CD4-positive, alpha-beta T cell treated with Interleukin-4 for 4 hours (primary cell): ENCODE measurements at regions not wholly inside any gene's neighbourhood (a gene's known extent, or its start where the extent isn't known, plus 50 kb on each side); places are given as distances from the start of the nearest gene placed in this dataset.

Experiments
- DNase-seq: peaks from one replicate; pipeline ENCODE4 v3.0.0-alpha.2; 2020

- DNase-seq = no peak
These were observed 1034.4 kb upstream of the NR2F2 start for GRCh38 chr15:95295896-95296625.

GRCh38 chr15:95296643-95297042, 1033.9 kb upstream of the NR2F2 start:
- DNase-seq = no peak

GRCh38 chr15:95298729-95299128, 1031.8 kb upstream of the NR2F2 start:
- no peak for DNase-seq

GRCh38 chr15:95300958-95301357, 1029.5 kb upstream of the NR2F2 start:
- DNase-seq = no peak

GRCh38 chr15:95302206-95302605, 1028.3 kb upstream of the NR2F2 start:
- DNase-seq = no peak

GRCh38 chr15:95302809-95303208, 1027.7 kb upstream of the NR2F2 start:
- DNase-seq = no peak

GRCh38 chr15:95303713-95304112, 1026.8 kb upstream of the NR2F2 start:
- no peak for DNase-seq

- DNase-seq = no peak
These were observed 1026.2 kb upstream of the NR2F2 start for GRCh38 chr15:95304151-95304946.

- no peak for DNase-seq
These were observed 1025.5 kb upstream of the NR2F2 start for GRCh38 chr15:95304947-95305400.

- no peak for DNase-seq
These were observed 1023.4 kb upstream of the NR2F2 start for GRCh38 chr15:95307115-95307514.

- no peak for DNase-seq
These were observed 1011.3 kb upstream of the NR2F2 start for GRCh38 chr15:95319242-95319641.

- DNase-seq = no peak
These were observed 1006.7 kb upstream of the NR2F2 start for GRCh38 chr15:95323796-95324195.

GRCh38 chr15:95324656-95325055, 1005.8 kb upstream of the NR2F2 start:
- DNase-seq = no peak

- DNase-seq = no peak
These were observed 1004.6 kb upstream of the NR2F2 start for GRCh38 chr15:95325763-95326404.

- no peak for DNase-seq
These were observed 1003.9 kb upstream of the NR2F2 start for GRCh38 chr15:95326431-95327182.

- DNase-seq = no peak
These were observed 1003.3 kb upstream of the NR2F2 start for GRCh38 chr15:95327183-95327525.

GRCh38 chr15:95327661-95328060, 1002.8 kb upstream of the NR2F2 start:
- DNase-seq = no peak

GRCh38 chr15:95328559-95328958, 1001.9 kb upstream of the NR2F2 start:
- DNase-seq = no peak

- DNase-seq = no peak
These were observed 1001.1 kb upstream of the NR2F2 start for GRCh38 chr15:95329362-95329761.

- DNase-seq = no peak
These were observed 988.8 kb upstream of the NR2F2 start for GRCh38 chr15:95341686-95342085.

- DNase-seq = no peak
These were observed 984.6 kb upstream of the NR2F2 start for GRCh38 chr15:95345867-95346266.

- DNase-seq = no peak
These were observed 983.6 kb upstream of the NR2F2 start for GRCh38 chr15:95346721-95347475.
